IMR-90 (cell line): ENCODE measurements at regions not wholly inside any gene's neighbourhood (a gene's known extent, or its start where the extent isn't known, plus 50 kb on each side); places are given as distances from the start of the nearest gene placed in this dataset.

Experiments used
- ATAC-seq: fragments of 200-7000 bp; cut with Tn5 transposase; 2 replicates; pipeline ENCODE4 v1.9.1; 2020; ENCODE audit warnings: low read depth, mild to moderate bottlenecking, moderate library complexity
- BruUV-seq: library from RNA; stranded (reverse); fragments of 400-500 nt; replicated peaks from 2 replicates; lab custom pipeline; 2021; lab: Mats Ljungman, UMichigan
- CTCF ChIA-PET: fragments of 300-600 bp; formaldehyde crosslinking; extraction: SDS; loops from one replicate; lab custom pipeline; 2021; ENCODE audit warnings: antibody characterized with exemption; lab: Yijun Ruan, JAX
- POLR2A ChIA-PET: fragments of 300-600 bp; sonication (Branson Sonifier 250); formaldehyde crosslinking; loops from one replicate; lab custom pipeline; 2022; ENCODE audit warnings: antibody characterized with exemption; ENCODE audit not compliant: unreplicated experiment; lab: Charles Lee
- DNase-seq: peaks from one replicate; pipeline ENCODE4 v3.0.0; 2013
- H2AFZ ChIP-seq: replicated peaks from 2 replicates; pipeline ENCODE3; 2013; ENCODE audit warnings: low read length, mild to moderate bottlenecking; ENCODE audit not compliant: poor library complexity
- H2AK5ac ChIP-seq: 2 replicates; pipeline ENCODE4 v1.6.1; 2013; ENCODE audit warnings: low read depth, low read length, inconsistent platforms
- H2AK9ac ChIP-seq: replicated peaks from 2 replicates; pipeline ENCODE3; 2013; ENCODE audit warnings: mild to moderate bottlenecking, low read depth, low read length, moderate library complexity; ENCODE audit not compliant: poor library complexity
- H2BK120ac ChIP-seq: 2 replicates; pipeline ENCODE4 v1.6.1; 2013; ENCODE audit warnings: low read depth, low read length, inconsistent platforms
- H2BK15ac ChIP-seq: 3 replicates; pipeline ENCODE4 v1.6.1; 2013; ENCODE audit warnings: low read depth, low read length, inconsistent platforms
- H2BK20ac ChIP-seq: 2 replicates; pipeline ENCODE4 v1.6.1; 2013; ENCODE audit warnings: low read depth, mild to moderate bottlenecking, inconsistent platforms, low read length, moderate library complexity
- H2BK5ac ChIP-seq: 2 replicates; pipeline ENCODE4 v1.6.1; 2013; ENCODE audit warnings: mild to moderate bottlenecking, low read depth, low read length, inconsistent platforms; ENCODE audit not compliant: poor library complexity, severe bottlenecking
- H3K14ac ChIP-seq: replicated peaks from 2 replicates; pipeline ENCODE4 v1.6.1; 2013; ENCODE audit warnings: low read depth, low read length, inconsistent platforms
- H3K18ac ChIP-seq: 2 replicates; pipeline ENCODE4 v1.6.1; 2013; ENCODE audit warnings: low read depth, low read length, control low read depth
- H3K23ac ChIP-seq: 2 replicates; pipeline ENCODE4 v1.6.1; 2013; ENCODE audit warnings: low read depth, low read length, inconsistent platforms
- H3K27ac ChIP-seq: 2 replicates; pipeline ENCODE4 v1.5.1; 2013; ENCODE audit warnings: mild to moderate bottlenecking, control low read depth, low read length; ENCODE audit not compliant: insufficient read depth
- H3K27me3 ChIP-seq: 2 replicates; pipeline ENCODE4 v1.6.1; 2013; ENCODE audit warnings: low read length; ENCODE audit not compliant: control insufficient read depth, insufficient read depth
- H3K36me3 ChIP-seq: 2 replicates; pipeline ENCODE4 v1.6.1; 2013; ENCODE audit warnings: low read length, mixed read lengths; ENCODE audit not compliant: control insufficient read depth, insufficient read depth
- H3K4ac ChIP-seq: 2 replicates; pipeline ENCODE4 v1.6.1; 2013; ENCODE audit warnings: low read depth, low read length, inconsistent platforms
- H3K4me1 ChIP-seq: 2 replicates; pipeline ENCODE4 v1.6.1; 2013; ENCODE audit warnings: low read length, mixed read lengths; ENCODE audit not compliant: control insufficient read depth, insufficient read depth
- H3K4me2 ChIP-seq: 2 replicates; pipeline ENCODE4 v1.6.1; 2013; ENCODE audit warnings: low read depth, mild to moderate bottlenecking, control low read depth, low read length, moderate library complexity
- H3K4me3 ChIP-seq: 2 replicates; pipeline ENCODE4 v1.5.1; 2013; ENCODE audit warnings: low read depth, mild to moderate bottlenecking, control low read depth, low read length, moderate library complexity; ENCODE audit not compliant: insufficient read depth
- H3K56ac ChIP-seq: 2 replicates; pipeline ENCODE4 v1.6.1; 2013; ENCODE audit warnings: low read length, inconsistent platforms; ENCODE audit not compliant: insufficient read depth; ENCODE audit errors: extremely low read depth
- H3K79me1 ChIP-seq, 2 experiments: 2 replicates each; pipeline ENCODE4 v1.6.1; 2013; ENCODE audit warnings: low read length in 2 of 2, inconsistent platforms in 1 of 2, low read depth in 1 of 2
- H3K9ac ChIP-seq: 2 replicates; pipeline ENCODE4 v1.6.1; 2013; ENCODE audit warnings: low read depth, low read length, control low read depth
- H3K9me1 ChIP-seq: 2 replicates; pipeline ENCODE4 v1.6.1; 2013; ENCODE audit warnings: low read length, inconsistent platforms; ENCODE audit not compliant: insufficient read depth
- H3K9me3 ChIP-seq: 2 replicates; pipeline ENCODE4 v1.6.1; 2013; ENCODE audit warnings: low read length; ENCODE audit not compliant: control insufficient read depth, insufficient read depth
- H4K20me1 ChIP-seq: 2 replicates; pipeline ENCODE4 v1.6.1; 2013; ENCODE audit warnings: low read length, inconsistent platforms; ENCODE audit not compliant: insufficient read depth
- H4K5ac ChIP-seq: 2 replicates; pipeline ENCODE4 v1.6.1; 2013; ENCODE audit warnings: mild to moderate bottlenecking, low read depth, low read length, control low read depth
- H4K8ac ChIP-seq, 2 experiments: 2 replicates each; pipeline ENCODE4 v1.6.1; 2013; ENCODE audit warnings: low read depth in 2 of 2, low read length in 2 of 2, control low read depth in 1 of 2, inconsistent platforms in 1 of 2
- H4K91ac ChIP-seq: 2 replicates; pipeline ENCODE4 v1.6.1; 2013; ENCODE audit warnings: low read depth, low read length, inconsistent platforms; ENCODE audit not compliant: insufficient read depth
- BHLHE40 ChIP-seq: fragments of 150-350 bp; IDR thresholded peaks from 2 replicates; pipeline ENCODE4 v1.6.1; 2016; ENCODE audit warnings: mild to moderate bottlenecking, low read depth, low read length
- CEBPB ChIP-seq: IDR thresholded peaks from 2 replicates; pipeline ENCODE4 v1.6.1; 2012; ENCODE audit warnings: low read depth, low read length, improper control_type of control experiment
- CHD1 ChIP-seq: IDR thresholded peaks from 2 replicates; pipeline ENCODE4 v1.6.1; 2012; ENCODE audit warnings: low read depth, low read length, improper control_type of control experiment
- FOS ChIP-seq: fragments of 150-350 bp; IDR thresholded peaks from 2 replicates; pipeline ENCODE4 v1.6.1; 2016; ENCODE audit warnings: low read depth, low read length
- MAFK ChIP-seq: IDR thresholded peaks from 2 replicates; pipeline ENCODE4 v1.6.1; 2012; ENCODE audit warnings: low read depth, low read length, improper control_type of control experiment
- MAZ ChIP-seq: IDR thresholded peaks from 2 replicates; pipeline ENCODE4 v1.6.1; 2012; ENCODE audit warnings: low read depth, mild to moderate bottlenecking, low read length, improper control_type of control experiment, moderate library complexity, borderline replicate concordance
- MXI1 ChIP-seq: IDR thresholded peaks from 2 replicates; pipeline ENCODE4 v1.6.1; 2012; ENCODE audit warnings: low read depth, mild to moderate bottlenecking, low read length, moderate library complexity, borderline replicate concordance
- NFE2L2 ChIP-seq: fragments of 150-350 bp; IDR thresholded peaks from 2 replicates; pipeline ENCODE4 v1.6.1; 2016; ENCODE audit warnings: low read depth, mild to moderate bottlenecking, low read length
- POLR2A ChIP-seq: IDR thresholded peaks from 2 replicates; pipeline ENCODE4 v1.6.1; 2012; ENCODE audit warnings: mild to moderate bottlenecking, low read depth, low read length
- RAD21 ChIP-seq: IDR thresholded peaks from 2 replicates; pipeline ENCODE4 v1.6.1; 2012; ENCODE audit warnings: low read length, improper control_type of control experiment
- RCOR1 ChIP-seq: IDR thresholded peaks from 2 replicates; pipeline ENCODE4 v1.6.1; 2012; ENCODE audit warnings: mild to moderate bottlenecking, low read length, improper control_type of control experiment; ENCODE audit not compliant: insufficient replicate concordance
- SMC3 ChIP-seq: fragments of 150-350 bp; IDR thresholded peaks from 2 replicates; pipeline ENCODE4 v1.6.1; 2016; ENCODE audit warnings: low read depth, mild to moderate bottlenecking, antibody characterized with exemption, low read length, moderate library complexity
- dilution Hi-C: fragments of 300-500 bp; cut with HindIII; formaldehyde crosslinking; loops from one replicate; pipeline ENCODE4 v1.14.3; 2018; ENCODE audit warnings: low sequenced_read_pairs; ENCODE audit not compliant: unreplicated experiment
- in situ Hi-C: fragments of 300-500 bp; cut with MboI; formaldehyde crosslinking; loops from 3 replicates; pipeline ENCODE4 v1.14.3; 2019; ENCODE audit warnings: low sequenced_read_pairs, inconsistent platforms, mixed read lengths
- intact Hi-C: fragments of 100-400 bp; cut with micrococcal nuclease; formaldehyde crosslinking; loops from 2 replicates; pipeline ENCODE4 v1.10.0; 2022
- TF ChIP-seq, protein P1 (sequence below): conservative IDR thresholded peaks from 2 replicates; pipeline ENCODE4 v1.5.1; 2012; ENCODE audit warnings: mild to moderate bottlenecking, low read depth, low read length, improper control_type of control experiment
- TF ChIP-seq, protein P2 (sequence below): fragments of 150-350 bp; IDR thresholded peaks from 2 replicates; pipeline ENCODE4 v1.6.1; 2016; ENCODE audit warnings: low read depth, mild to moderate bottlenecking, low read length, moderate library complexity, borderline replicate concordance
- TF ChIP-seq, protein P3 (sequence below): fragments of 150-350 bp; IDR thresholded peaks from 2 replicates; pipeline ENCODE4 v1.6.1; 2017; ENCODE audit warnings: mild to moderate bottlenecking, antibody characterized with exemption, low read length, low read depth

DNA sequence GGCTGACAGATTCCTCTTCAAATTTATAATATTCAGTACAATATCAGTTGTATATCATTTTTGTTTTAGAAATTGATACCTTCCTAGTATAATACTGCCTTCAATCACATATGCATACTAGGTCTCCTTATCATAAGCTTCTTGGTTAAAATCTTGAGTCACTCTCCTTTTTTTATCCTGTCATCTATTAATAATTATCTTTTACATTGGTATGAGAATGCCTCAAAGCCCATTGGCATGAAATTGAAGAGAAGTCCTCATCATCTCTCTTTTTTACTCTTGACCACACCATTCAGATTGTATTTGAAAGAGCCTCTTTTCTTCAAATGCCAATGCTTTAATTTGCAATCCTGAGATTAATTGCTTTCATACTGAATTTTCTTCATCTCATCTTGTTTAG, 810.3 kb downstream of the BRINP1 start:
- H3K27ac ChIP-seq: no peak overlapping the region
- no peak overlapping the region for H3K4me3 ChIP-seq
- no peak overlapping the region for H3K18ac ChIP-seq
- no peak overlapping the region for H3K9ac ChIP-seq
- no peak overlapping the region for H2BK20ac ChIP-seq
- H4K20me1 ChIP-seq: no peaks in the 10 kb centered on the region
- no peaks in the 10 kb centered on the region for H3K36me3 ChIP-seq
- no peak overlapping the region for H2AK5ac ChIP-seq
- ChIA-PET POLR2A (no interaction called here), CTCF (no interaction called here)
- no peak overlapping the region for H3K4me2 ChIP-seq
- H4K5ac ChIP-seq: no peak overlapping the region
- H4K8ac ChIP-seq: no peak overlapping the region
- dilution Hi-C loops: no loop called here
- no peak overlapping the region for H2AFZ ChIP-seq
- no peak overlapping the region for H2BK5ac ChIP-seq
- H3K9me1 ChIP-seq: no peaks in the 10 kb centered on the region
- no peaks in the 10 kb centered on the region for H3K4me1 ChIP-seq
- no peak overlapping the region for H2BK120ac ChIP-seq
- no peak overlapping the region for H3K56ac ChIP-seq
- no peaks in the 10 kb centered on the region for H3K27me3 ChIP-seq
- peaks cover 6% of the 10 kb centered on the region; the same call in 1 of the 2 replicates for H3K9me3 ChIP-seq
- ATAC-seq (no peak), DNase-seq (no peak)
- H2AK9ac ChIP-seq: no peak overlapping the region
- in situ Hi-C loops: no loop called here
- H3K23ac ChIP-seq: no peak overlapping the region
- no peak overlapping the region for H4K91ac ChIP-seq
- no peaks in the 10 kb centered on the region for H3K79me1 ChIP-seq
- H2BK15ac ChIP-seq: no peak overlapping the region
- no TSS peak for BruUV-seq
- intact Hi-C loops: no loop called here
- TF ChIP-seq MXI1: no peak
- no peak for TF ChIP-seq CEBPB
- TF ChIP-seq BHLHE40: no peak
- TF ChIP-seq POLR2A: no peak
- TF ChIP-seq SMC3: no peak
- TF ChIP-seq CHD1: no peak
- TF ChIP-seq MAZ: no peak
- TF ChIP-seq RAD21: no peak
- TF ChIP-seq MAFK: no peak
- TF ChIP-seq, protein P1, sequence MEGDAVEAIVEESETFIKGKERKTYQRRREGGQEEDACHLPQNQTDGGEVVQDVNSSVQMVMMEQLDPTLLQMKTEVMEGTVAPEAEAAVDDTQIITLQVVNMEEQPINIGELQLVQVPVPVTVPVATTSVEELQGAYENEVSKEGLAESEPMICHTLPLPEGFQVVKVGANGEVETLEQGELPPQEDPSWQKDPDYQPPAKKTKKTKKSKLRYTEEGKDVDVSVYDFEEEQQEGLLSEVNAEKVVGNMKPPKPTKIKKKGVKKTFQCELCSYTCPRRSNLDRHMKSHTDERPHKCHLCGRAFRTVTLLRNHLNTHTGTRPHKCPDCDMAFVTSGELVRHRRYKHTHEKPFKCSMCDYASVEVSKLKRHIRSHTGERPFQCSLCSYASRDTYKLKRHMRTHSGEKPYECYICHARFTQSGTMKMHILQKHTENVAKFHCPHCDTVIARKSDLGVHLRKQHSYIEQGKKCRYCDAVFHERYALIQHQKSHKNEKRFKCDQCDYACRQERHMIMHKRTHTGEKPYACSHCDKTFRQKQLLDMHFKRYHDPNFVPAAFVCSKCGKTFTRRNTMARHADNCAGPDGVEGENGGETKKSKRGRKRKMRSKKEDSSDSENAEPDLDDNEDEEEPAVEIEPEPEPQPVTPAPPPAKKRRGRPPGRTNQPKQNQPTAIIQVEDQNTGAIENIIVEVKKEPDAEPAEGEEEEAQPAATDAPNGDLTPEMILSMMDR: no peak
- no peak for TF ChIP-seq RCOR1
- TF ChIP-seq, protein P2, sequence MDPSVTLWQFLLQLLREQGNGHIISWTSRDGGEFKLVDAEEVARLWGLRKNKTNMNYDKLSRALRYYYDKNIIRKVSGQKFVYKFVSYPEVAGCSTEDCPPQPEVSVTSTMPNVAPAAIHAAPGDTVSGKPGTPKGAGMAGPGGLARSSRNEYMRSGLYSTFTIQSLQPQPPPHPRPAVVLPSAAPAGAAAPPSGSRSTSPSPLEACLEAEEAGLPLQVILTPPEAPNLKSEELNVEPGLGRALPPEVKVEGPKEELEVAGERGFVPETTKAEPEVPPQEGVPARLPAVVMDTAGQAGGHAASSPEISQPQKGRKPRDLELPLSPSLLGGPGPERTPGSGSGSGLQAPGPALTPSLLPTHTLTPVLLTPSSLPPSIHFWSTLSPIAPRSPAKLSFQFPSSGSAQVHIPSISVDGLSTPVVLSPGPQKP: no peak
- TF ChIP-seq NFE2L2: no peak
- TF ChIP-seq, protein P3, sequence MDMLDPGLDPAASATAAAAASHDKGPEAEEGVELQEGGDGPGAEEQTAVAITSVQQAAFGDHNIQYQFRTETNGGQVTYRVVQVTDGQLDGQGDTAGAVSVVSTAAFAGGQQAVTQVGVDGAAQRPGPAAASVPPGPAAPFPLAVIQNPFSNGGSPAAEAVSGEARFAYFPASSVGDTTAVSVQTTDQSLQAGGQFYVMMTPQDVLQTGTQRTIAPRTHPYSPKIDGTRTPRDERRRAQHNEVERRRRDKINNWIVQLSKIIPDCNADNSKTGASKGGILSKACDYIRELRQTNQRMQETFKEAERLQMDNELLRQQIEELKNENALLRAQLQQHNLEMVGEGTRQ: no peak
- no peak for TF ChIP-seq FOS
- no peak overlapping the region for H3K4ac ChIP-seq
- H3K14ac ChIP-seq: no peak overlapping the region
